Spleen (tissue), 7 donors: ENCODE measurements at regions not wholly inside any gene's neighbourhood (a gene's known extent, or its start where the extent isn't known, plus 50 kb on each side); places are given as distances from the start of the nearest gene placed in this dataset.

Source experiments
- CTCF ChIP-seq, 11 experiments: fragments of 200-600 bp in 7 of 11; fragments of 450-650 bp in 4 of 11; sonication (generic) in 4 of 11; IDR thresholded peaks in 8 of 11; conservative IDR thresholded peaks in 3 of 11; 1 replicate in 7 of 11; 2 replicates in 4 of 11; pipeline versions ENCODE4 v1.4.0 to v1.8.0; 2016 to 2021; ENCODE audit warnings: antibody characterized with exemption in 11 of 11, inconsistent platforms in 4 of 11, mild to moderate bottlenecking in 1 of 11
- POLR2A ChIP-seq, 3 donors: fragments of 450-650 bp; IDR thresholded peaks; one replicate each; pipeline ENCODE4 v1.5.1; 2017; ENCODE audit warnings: antibody characterized with exemption in 3 of 3, mild to moderate bottlenecking in 1 of 3
- donor health status: DM: no; HTN: no; CAD: no; lungs with moderate emphysema.
- donor health status: DM: no; HTN: no; CAD: no.
- donor health status: DM: no; HTN: no; CAD: no.

- no peak for TF ChIP-seq CTCF (IDR thresholded peaks at IDR 0.05 in 8 of 11, conservative IDR thresholded peaks at IDR 0.05 in 3 of 11)
- no peak for TF ChIP-seq POLR2A (IDR thresholded peaks at IDR 0.05)
These were observed 707.7 kb upstream of the EPHA6 start for GRCh38 chr3:96106701-96107100.
